ENCODE measurements at regions not wholly inside any gene's neighbourhood (a gene's known extent, or its start where the extent isn't known, plus 50 kb on each side); places are given as distances from the start of the nearest gene placed in this dataset.

DNA sequence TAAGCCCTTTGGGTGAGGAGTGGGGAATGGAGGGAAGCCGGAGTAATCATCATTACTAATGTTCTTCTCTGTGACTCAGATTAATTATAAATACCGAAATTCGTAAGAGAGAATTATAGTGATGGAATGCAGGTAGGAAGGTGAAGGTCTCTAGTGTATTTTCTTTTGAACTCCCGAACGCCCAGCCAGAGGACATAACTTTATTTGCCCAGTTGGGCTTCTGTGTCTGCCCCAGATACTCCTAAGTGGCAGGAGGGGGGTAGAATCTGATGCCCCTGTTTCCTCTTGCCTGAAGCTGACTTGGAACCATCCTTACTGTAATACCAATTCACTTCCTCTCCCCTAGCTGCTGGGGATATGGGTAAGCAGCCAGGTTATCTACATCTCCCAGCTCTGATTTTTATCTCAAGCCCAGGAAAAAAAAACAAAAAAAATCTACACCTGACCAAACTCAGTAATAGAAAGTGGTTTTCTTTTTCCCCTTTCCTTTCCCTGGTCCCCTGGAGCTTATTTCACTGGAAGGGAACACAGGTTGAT, 84.4 kb upstream of the CISTR start:
- no peak for DNase-seq (ENCODE audit: low read depth in 3 of 3, low spot score in 2 of 3)

DNA sequence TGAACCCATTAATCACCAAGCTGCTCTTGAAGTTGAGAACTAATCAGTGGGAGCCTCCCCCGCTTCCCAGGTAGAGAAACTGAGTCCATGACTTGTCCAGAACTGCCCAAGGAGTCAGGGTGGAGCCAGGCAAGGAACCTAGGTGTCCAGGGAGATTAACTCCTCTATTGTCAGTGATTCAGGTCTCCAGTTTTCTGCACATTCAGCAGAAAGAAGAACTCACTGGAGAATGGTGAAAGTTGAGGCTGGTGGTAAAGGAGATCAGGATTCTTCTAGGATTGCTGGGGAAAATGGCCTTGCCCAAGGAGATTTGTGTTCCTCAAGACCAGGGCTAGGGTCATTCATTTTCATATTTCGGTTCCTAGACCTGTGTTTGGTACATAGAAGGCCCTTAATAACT, 87.2 kb upstream of the CISTR start:
- no peak for DNase-seq (ENCODE audit: low read depth in 3 of 3, low spot score in 2 of 3)

DNA sequence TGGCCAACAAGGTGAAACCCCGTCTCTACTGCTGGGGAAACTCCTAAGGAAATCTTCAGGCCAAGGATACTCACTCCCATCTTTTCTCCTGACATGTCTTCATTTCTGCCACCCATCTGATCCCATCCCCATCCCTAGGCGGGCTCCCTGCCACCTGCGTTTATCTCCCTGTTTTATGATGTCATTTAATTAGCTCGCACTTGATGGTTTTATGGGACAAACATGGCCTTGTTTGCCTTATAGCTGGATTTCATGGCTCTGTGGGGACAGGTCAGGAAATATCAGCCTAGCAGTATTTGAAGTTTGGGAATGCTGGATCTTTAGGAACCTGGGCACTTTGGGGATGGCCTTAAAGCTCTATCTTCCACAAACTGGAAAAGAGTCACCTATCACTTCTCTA, 88.5 kb upstream of the CISTR start:
- no peak for DNase-seq (ENCODE audit: low read depth in 3 of 3, low spot score in 2 of 3)

DNA sequence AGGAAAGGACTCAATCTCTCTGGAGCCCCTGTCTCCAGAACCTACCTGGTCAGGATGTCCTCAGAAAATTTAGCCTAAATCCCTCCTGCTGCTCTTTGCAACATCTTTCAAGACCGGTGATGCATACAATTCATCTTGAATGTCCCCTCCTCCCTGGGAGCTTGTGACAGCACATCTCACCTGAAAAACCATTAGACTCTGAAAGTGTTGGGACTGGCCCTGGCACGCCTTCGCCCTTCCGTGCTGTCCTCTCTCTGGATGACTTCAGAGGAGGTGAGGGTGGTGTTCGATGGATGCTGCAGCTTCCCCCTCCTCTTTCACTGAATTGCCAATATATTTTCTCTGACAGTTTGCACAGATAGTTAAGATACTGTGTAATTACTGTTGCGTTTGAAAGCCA, 90.9 kb upstream of the CISTR start:
- DNase-seq (ENCODE audit: low read depth in 3 of 3, low spot score in 2 of 3): no peak

DNA sequence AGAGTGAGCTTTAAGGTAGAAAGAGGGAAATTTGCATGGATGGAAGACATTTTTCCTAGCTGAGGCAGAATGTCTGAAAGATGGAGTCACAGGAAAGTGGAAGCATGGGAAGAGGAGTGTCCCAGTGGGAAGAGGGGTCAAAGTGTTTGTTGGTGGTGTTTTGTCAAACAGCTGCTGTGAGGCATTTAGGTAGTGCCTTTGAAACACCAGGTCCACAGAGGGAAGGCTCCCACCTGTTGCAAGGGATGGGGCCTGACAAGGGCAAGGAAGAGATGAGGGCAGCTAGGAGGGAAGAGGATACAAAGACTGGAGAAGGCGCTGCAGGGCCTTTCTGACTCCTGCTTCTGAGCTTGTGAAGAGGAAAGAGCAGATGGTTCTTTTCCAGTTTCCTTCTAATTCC, 91.8 kb upstream of the CISTR start:
- no peak for DNase-seq (ENCODE audit: low read depth in 3 of 3, low spot score in 2 of 3)

DNA sequence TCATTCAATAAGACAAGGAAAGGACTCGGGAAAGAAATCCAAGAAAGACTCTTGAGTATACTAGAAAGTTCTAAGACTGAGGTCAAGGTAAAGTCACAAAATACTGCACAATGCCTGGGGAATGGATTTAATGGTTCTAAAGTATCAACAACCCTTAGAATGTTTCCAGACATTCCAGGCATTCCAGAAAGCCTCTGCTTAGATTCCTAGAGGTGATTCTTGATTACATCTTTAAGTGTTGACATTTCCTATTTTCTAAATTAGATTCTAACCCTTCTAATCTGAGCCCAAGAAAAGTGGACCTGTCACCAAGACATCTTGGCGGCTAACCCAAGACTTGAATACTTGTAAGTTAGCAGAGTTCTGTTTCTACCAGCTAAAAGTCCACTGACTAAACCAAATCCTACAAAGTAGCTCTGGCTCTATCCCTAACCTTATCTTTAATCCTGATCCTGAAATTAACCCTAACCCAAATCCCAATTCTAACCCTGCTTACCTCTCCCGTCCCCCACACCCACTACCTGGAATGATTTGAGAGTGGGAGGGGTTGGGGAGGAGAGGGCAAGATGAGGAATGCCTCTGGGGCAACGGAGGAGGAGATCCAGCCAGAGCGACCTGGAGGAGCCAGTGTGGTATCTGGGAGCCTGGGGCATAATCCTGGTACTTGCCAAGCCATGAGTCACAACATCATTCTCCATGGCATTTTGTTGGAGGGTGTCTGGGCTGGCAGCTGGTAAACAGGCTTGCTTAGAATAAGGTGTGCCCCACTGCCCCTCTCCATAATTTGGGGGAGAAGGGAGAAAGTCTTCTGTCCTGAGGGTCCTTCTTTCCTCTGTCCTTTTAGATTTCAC, 93.4 kb upstream of the HOXC13 start:
- DNase-seq (ENCODE audit: low read depth in 3 of 3, low spot score in 2 of 3): no peak

DNA sequence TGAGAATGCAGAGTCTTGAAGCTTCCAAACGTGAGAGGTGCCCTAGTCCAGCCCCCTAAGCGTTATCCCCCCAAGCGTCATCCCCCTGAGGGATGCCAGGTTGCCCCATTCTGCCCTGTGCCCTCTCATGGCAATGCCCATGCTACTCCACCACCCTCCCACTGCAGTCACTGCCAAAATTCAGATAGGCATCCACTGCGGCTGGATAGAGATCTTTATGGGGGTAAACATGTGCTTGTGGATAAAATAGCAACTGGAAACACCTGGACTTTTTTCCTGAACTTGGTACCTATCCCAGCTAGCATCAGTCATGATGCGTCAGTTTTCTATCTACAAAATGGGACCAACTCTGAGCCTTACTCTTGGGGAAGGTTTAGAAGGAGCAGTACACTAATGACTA, 92.7 kb upstream of the HOXC13 start:
- DNase-seq (ENCODE audit: low read depth in 3 of 3, low spot score in 2 of 3): no peak

DNA sequence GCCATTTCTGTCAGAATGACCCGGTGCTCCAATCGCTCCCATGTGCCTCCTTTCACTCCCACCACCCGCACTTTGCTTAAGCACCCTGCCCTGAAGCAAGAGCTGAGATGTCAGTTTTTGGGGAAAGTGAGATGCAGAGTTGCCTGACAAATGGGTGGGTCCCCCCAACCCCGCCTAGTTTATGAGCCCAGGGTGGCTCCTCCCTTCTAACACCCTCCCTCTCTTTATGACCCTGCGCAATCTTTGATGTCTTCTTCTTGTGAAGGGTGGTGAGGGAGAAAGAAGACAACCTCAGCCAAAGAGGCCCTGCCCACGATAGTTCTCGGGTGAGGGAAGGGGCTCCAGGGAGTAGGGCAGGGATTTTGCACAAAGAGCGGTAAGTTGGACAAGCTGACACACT, 89.5 kb upstream of the HOXC13 start:
- no peak for DNase-seq (ENCODE audit: low read depth in 3 of 3, low spot score in 2 of 3)

DNA sequence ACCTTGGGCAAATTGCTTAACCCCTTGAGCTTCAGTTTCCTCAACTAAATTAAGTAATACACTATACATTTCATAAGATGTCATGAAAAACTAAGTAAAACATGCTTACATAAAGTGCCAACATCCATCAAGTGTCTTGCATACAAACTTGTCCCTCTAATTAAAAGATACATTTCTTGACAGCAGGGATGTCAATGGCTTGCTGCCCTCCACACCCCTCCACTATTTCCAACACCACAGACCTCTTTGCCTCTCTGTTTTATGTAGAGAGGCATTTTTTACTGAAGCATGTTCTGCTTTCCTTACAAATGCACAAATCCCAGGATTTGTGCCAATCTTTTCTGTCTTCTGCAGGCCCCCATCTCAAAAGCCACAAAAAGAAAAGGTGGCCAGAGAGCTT, 89.0 kb upstream of the HOXC13 start:
- no peak for DNase-seq (ENCODE audit: low read depth in 3 of 3, low spot score in 2 of 3)

DNA sequence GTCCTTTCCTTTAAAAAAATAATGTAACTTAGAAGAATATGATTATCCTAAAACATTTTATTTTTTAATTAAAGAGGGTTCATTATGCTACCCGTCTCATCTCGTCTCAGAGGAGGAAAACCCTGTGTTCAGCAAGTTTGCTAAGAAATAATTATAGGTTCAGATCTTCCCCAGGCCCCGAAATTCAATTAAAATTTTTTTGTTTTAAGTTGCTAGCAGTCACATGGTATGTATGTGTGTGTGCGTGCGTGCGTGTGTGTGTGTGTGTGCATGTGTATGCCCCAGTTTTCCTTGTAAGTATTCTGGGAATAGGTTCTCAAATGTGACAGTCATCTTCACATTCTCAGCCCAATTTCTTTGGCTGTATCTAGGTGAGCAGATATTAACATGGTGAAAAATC, 86.6 kb upstream of the HOXC13 start:
- no peak for DNase-seq (ENCODE audit: low read depth in 3 of 3, low spot score in 2 of 3)

DNA sequence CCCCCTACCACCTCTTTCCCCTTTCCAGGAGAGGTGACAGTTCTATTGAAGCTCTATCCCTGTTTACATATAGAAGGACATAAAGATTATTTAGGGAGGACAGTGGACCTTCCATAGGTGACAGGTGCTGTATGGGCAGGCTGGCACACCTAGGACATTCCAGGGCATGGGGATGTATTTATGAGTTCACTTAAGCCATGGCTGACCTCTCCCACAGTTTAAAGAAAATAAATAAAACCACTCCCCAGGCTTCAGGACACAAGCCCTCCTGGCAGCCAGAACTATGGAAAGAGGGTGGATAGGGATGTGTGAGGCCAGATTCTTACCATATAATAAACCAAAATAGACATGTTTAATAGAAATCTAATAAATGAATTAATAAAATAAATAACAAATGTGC, 85.6 kb upstream of the HOXC13 start:
- no peak for DNase-seq (ENCODE audit: low read depth in 3 of 3, low spot score in 2 of 3)

DNA sequence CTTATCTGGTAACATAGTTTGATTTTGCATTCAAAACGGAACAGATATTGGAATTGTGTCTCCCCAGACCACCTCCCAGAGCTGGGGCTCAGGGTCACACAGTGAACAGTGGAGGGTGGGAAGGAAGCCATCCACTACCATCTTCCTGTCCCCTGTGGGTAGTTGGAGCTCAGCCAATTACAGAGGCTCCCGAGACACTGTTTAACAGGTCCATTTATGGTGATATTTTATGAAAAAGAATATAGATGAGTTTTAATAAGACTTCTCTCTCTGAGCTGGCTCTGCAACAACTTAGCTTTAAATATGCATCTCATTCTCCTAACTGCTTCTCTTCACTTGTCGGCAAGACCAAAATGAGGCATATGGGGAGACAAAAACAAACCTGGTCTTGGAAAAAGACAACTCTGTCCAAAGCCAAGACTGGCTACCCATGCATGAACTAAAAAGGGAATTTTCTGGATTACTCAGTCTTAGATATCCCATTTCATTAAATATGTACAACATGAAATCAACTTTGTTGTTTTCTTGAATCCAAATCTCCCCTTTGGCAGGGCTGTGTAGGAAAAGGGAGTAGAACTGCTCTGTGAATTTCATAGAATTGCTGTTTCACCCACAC, 83.8 kb upstream of the HOXC13 start:
- DNase-seq (ENCODE audit: low read depth in 3 of 3, low spot score in 2 of 3): no peak

DNA sequence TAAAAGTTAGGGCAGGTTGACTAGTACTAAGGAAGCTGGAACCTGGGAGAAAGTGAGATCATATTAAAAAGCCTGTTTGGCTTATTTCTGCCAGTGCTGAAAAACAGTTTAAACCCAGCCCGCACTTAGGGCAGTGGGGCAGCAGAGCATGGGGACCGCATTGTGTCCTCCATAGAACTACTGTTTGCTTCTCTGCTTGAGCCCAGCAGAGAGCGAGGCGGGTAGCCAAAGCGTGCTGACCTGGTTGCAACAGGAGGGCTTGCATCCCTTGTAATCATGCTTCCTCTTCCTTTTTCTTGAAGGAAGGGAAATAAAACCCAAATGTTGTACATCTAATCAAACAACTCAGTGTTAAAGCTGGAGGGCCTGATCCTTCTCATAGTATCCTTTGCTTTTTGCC, 82.5 kb upstream of the HOXC13 start:
- DNase-seq (ENCODE audit: low read depth in 3 of 3, low spot score in 2 of 3): no peak

DNA sequence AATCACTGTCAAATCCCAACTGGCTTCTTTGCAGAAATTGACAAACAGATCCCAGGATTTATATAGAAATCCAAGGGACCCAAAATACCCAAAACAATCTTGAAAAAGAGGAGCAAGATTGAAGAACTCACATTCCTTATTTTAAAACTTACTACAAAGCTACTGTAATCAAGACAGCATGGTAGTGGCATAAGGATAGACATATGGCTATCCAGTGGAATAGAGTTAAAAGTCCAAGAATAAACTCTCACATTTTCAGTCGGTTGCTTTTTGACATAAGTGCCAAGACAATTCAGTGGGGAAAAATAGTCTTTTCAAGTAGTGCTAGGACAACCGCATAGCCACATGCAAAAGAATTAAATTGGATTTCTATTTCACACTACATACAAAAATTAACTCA, 81.0 kb upstream of the HOXC13 start:
- DNase-seq (ENCODE audit: low read depth in 3 of 3, low spot score in 2 of 3): no peak

DNA sequence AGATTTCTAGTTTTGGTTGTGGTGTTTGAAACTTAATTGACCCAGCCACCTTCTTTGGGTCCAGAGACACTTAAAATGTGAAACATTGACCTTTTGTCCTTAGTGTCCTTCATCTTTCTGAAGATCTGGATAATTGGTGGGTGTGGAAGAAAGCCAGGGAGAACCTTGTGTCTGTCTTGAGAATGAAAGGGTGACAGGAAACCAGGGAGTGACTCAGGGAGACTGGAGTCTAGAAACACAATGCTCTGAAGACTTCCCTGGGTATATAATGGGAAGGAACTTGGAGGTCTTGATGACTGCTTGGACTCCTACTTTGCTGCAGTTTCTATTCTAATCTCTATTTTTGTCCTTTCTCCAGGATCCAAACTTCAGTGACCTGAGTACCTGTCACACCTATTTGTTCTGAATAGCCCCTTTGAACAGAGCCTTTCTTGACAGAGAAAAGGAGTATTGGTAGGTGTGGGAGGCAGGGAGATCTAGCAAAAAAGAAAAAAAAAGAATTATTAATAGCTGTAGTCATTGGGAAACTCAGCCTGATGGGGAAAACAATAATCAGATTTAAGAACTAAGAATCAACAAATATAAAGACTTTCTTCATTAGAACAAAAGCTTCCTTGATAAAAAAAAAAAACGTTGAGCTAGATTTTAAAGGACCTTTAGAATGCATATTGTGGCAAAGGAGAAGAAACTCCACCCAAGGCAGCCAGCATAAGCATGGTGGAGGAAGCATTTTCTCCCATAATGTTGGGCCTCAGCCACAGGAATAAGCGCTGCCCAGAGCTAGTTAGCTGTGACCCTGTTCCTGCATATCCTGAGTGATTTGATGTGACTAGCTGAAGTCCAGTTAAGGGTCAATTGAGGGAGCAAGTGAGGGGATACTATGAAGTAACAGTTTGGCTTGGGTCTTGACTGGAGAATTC, 77.9 kb upstream of the HOXC13 start:
- DNase-seq (ENCODE audit: low read depth in 3 of 3, low spot score in 2 of 3): no peak

DNA sequence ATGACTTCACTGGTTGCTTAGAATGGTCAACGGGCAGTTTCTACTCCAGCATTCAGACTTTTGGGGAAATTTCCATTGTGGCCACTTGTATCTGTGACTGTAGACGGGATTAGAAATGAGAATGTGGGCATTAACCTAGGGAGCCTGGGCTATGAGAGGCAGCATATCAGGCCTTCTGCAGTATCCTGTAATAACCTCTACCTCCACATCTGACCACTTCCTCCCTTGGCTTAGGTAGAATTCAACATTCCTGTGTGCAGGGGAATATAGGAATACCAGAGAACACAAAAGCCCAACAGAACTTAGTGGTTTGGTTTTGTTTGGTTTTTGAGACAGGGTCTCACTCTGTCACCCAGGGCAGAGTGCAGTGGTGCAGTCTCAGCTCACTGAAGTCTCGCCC, 76.4 kb upstream of the HOXC13 start:
- DNase-seq (ENCODE audit: low read depth in 3 of 3, low spot score in 2 of 3): no peak

DNA sequence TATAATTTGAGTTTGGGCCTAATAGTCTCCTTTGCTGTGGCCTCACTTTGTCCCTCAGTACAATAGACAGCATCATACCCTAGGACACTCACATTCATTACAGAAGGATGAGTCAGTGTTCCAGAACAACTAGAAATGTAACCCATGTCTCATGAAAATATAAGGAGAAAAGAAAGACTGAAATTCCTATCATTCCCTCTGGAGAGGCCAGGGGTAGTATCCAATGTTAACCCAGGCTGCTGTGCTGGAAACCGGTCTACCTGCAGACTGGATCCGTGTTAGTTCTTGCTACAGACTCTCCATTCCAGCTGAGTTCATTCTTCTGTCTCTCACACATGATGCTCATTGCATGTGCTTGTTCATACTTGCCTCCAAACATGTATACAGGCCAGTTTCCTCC, 75.8 kb upstream of the HOXC13 start:
- DNase-seq (ENCODE audit: low read depth in 3 of 3, low spot score in 2 of 3): no peak

DNA sequence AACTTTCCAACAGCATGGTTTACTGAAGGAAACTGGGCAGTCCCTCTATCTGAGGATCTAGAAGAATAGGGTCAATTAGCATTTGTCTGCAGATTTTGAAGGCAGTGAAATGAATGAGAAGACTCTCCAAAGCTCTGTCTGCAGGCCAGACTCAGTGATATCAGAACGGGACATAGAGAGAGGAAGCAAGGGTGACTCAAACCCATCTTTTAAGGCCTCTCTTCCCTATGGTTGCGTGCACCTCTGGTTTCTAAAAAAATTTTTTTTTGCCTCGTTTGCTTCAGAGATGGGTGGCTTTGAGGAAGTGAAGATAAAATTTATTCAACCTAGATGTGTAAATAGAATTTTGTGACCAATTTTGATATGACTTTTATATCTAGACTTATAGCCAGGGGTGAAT, 71.9 kb upstream of the HOXC13 start:
- no peak for DNase-seq (ENCODE audit: low read depth in 3 of 3, low spot score in 2 of 3)

DNA sequence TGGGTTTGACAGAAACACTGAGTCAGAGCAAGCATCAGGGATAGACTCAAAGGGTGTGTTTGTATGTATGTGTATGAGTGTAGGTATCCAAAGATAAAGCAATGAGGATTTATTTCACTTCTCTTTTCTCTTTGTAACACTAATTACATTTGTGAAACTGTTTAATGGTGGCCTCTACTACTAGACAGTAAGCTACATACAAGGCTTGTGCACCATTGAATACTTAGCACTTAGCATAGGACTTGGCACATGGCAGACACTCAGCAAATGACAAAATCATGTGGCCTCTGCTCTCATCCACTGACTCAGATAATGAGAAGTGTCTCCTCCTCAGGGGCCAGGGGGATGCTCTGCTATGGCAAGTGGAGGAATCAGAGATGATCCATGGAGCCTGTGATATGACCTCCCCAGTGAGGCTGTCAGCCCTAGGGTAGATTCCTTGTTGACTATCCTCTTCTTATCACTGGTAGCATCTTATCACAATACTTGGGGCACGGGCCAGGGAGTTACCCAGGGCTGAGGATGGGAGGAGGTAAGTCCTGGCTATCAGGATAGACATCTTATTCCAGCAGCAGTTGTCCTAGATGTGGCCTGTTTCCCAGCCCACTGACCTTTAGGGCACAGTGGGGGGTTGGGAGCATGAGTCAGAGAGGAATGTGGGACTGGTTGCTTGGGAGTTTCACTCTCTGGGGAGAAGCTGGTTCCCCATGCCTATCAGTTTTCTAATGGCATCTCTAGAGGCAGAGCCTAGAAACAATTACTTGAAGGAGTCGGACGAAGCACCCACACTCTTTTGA, 71.2 kb upstream of the HOXC13 start:
- no peak for DNase-seq (ENCODE audit: low read depth in 3 of 3, low spot score in 2 of 3)

DNA sequence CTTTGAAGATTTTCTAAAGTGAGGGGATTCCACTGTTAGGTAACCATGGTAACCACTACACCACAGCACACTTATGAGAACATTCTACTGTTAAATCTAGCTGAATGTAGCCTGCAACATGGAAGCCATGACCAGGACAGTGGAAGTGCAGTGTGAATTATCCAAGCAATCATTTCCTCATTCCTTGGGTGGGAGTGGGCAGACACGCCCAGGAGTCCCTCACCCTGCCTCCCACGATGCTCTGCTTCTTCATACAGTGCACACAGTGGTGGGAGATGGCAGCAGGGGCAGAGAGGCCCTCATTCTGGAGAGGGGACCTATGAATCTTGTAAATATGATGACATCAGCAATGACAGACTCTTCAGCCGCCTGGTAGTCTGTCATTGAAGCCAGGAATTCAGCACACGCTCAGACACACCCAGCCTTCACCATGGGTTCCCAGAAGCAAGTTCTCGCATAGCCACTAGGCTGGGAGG, 70.1 kb upstream of the HOXC13 start:
- peak in 1 of 3 donors; percentile 19 for DNase-seq (ENCODE audit: low read depth in 3 of 3, low spot score in 2 of 3)

All from right renal cortex interstitium (tissue), 3 donors.